ENCODE measurements at regions not wholly inside any gene's neighbourhood (a gene's known extent, or its start where the extent isn't known, plus 50 kb on each side); places are given as distances from the start of the nearest gene placed in this dataset.

DNA sequence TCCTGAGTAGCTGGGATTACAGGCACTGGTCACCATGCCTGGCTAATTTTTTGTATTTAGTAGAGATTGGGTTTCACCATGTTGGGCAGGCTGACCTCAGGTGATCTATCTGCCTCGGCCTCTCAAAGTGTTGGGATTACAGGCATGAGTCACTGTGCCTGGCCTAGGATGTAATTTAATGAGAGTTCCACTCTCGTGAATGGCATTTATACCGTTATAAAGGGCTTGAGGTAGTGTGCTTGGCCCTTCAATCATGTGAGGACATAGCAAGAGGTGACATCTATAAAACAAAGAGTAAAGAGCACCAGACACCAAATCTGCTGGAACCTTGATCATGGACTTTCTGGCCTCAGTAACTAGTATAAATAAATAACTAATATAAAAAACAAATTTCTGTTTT is 93.5 kb upstream of the PPP1R9A start:
- TF ChIP-seq, protein P1, sequence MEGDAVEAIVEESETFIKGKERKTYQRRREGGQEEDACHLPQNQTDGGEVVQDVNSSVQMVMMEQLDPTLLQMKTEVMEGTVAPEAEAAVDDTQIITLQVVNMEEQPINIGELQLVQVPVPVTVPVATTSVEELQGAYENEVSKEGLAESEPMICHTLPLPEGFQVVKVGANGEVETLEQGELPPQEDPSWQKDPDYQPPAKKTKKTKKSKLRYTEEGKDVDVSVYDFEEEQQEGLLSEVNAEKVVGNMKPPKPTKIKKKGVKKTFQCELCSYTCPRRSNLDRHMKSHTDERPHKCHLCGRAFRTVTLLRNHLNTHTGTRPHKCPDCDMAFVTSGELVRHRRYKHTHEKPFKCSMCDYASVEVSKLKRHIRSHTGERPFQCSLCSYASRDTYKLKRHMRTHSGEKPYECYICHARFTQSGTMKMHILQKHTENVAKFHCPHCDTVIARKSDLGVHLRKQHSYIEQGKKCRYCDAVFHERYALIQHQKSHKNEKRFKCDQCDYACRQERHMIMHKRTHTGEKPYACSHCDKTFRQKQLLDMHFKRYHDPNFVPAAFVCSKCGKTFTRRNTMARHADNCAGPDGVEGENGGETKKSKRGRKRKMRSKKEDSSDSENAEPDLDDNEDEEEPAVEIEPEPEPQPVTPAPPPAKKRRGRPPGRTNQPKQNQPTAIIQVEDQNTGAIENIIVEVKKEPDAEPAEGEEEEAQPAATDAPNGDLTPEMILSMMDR (IDR thresholded peaks at IDR 0.05) = no peak
- Mint-ChIP-seq H3K36me3 (ENCODE audit: low read depth) (no peaks in the 10 kb centered on the region), H3K4me1 (ENCODE audit: low read depth) (peaks cover under 1% of the 10 kb centered on the region; the same call in 1 of the 2 replicates), H3K9me3 (peaks cover 13% of the 10 kb centered on the region), H3K27me3 (ENCODE audit: insufficient read depth) (peaks cover 1% of the 10 kb centered on the region; the same call in 1 of the 2 replicates), H3K27ac (no peak overlapping the region), H3K4me3 (no peak overlapping the region)
- DNase-seq = no peak

DNA sequence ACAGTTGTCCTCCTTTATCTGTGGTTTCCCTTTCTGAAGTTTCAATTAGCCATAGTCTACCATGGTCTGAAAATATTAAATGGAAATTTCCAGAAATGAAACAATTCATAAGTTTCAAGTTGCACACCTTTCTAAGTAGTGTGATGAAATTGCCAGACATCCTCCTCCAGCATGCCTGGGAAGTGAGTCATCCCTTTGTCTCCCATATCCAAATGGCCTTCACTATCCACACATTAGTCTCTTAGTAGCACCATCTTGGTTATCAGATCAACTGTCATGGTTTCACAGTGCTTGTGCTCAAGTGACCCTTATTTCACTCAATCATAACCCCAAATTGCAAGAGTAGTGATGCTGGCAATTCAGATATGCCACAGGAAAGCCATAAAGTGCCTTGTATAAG is 83.4 kb upstream of the PPP1R9A start:
- H3K4me1 Mint-ChIP-seq (ENCODE audit: low read depth) = no peaks in the 10 kb centered on the region

DNA sequence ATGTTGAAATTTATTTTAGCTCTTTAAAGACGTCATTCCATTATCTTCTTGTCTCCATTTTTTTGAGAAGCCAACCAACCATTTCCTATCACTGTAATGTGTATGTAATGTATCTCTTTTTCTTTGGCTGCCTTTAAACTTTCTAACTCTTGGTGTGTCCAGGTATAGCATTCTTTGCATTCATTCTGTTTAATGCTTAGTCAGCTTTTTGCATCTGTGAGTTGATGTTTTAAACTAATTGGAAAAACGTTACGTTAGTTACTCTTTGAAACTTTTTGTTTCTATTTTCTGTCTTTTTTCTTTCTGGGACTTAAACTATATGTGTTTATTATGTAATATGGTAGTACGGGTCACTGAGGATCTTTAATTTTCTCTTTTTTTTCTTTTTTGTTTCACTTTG is 77.4 kb upstream of the PPP1R9A start:
- Mint-ChIP-seq H3K4me3 (no peak overlapping the region), H3K27ac (no peak overlapping the region), H3K36me3 (ENCODE audit: low read depth) (no peaks in the 10 kb centered on the region), H3K4me1 (ENCODE audit: low read depth) (no peaks in the 10 kb centered on the region), H3K27me3 (ENCODE audit: insufficient read depth) (no peaks in the 10 kb centered on the region), H3K9me3 (no peaks in the 10 kb centered on the region; the same call in 1 of the 2 replicates)
- TF ChIP-seq, protein P1 (IDR thresholded peaks at IDR 0.05) = no peak
- no peak for DNase-seq

More for the DNA sequence above, 83.4 kb upstream of the PPP1R9A start:
- Mint-ChIP-seq H3K9me3 (peaks cover 3% of the 10 kb centered on the region), H3K27ac (no peak overlapping the region), H3K36me3 (ENCODE audit: low read depth) (no peaks in the 10 kb centered on the region), H3K27me3 (ENCODE audit: insufficient read depth) (no peaks in the 10 kb centered on the region), H3K4me3 (no peak overlapping the region)
- DNase-seq = no peak
- TF ChIP-seq, protein P1 (IDR thresholded peaks at IDR 0.05) = no peak

DNA sequence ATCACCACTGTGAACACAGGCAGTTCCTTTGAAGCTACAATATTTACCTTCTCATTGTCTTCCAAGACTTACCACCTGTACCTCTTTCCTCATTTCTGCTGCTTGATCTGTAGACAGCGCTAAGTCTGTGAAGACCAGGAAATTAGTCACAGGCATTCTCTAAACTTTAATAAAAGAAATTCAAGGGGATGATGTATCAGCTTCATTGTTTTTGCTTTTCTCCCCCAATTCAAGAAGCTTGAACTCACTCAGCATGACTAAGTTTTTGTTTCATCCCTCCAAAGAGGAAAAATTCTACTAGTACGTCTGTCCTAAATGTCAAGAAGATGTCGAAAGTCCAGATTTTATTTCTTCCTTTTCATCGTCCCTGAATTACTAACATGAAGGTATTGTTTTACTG is 75.3 kb upstream of the PPP1R9A start:
- Mint-ChIP-seq H3K4me3 (no peak overlapping the region), H3K27me3 (ENCODE audit: insufficient read depth) (no peaks in the 10 kb centered on the region), H3K9me3 (peaks cover 4% of the 10 kb centered on the region; the same call in 1 of the 2 replicates), H3K36me3 (ENCODE audit: low read depth) (no peaks in the 10 kb centered on the region), H3K4me1 (ENCODE audit: low read depth) (no peaks in the 10 kb centered on the region), H3K27ac (no peak overlapping the region)
- no peak for DNase-seq
- TF ChIP-seq, protein P1 (IDR thresholded peaks at IDR 0.05) = no peak

DNA sequence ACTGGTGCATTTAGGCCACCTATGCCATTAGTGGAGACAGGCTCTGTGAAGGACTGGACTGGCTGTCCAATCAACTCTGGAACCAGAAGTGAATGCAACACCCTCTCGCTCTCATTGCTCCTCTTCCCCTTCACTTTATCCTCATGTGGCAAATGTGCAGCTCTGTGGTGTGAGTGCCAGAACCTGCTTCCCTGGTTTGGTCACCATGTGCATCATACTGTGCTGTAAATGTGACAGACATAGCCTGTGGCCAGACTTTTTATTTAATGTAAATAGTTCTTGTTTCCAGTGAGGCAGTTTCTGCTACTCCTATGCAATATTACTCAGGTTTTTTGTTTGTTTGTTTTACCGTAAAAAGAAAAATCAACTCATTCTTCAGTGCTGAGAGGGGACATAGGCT is 73.0 kb upstream of the PPP1R9A start:
- no peaks in the 10 kb centered on the region for H3K36me3 Mint-ChIP-seq (ENCODE audit: low read depth)
- peaks cover 22% of the 10 kb centered on the region for H3K9me3 Mint-ChIP-seq
- no peaks in the 10 kb centered on the region for H3K27me3 Mint-ChIP-seq (ENCODE audit: insufficient read depth)
- H3K27ac Mint-ChIP-seq = no peak overlapping the region
- TF ChIP-seq, protein P1 (IDR thresholded peaks at IDR 0.05) = no peak
- H3K4me3 Mint-ChIP-seq = no peak overlapping the region
- no peaks in the 10 kb centered on the region for H3K4me1 Mint-ChIP-seq (ENCODE audit: low read depth)
- DNase-seq = no peak

DNA sequence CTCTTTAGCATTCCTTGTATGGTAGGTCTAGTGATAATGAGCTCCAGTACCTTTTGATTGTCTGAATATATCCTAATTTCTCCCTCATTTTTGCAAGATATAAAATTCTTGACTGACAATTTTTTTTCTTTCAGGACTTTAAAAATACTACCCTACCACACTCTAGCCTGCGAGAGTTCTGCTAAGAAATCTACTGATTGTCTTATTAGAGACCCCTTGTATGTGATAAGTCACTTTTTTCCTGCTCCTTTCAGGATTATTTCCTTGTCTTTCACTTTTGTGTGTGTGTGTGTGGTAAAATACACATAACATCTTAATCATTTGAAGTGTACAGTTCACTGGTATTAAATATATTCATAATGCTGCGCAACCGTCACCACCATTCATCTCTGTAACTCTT is 68.7 kb upstream of the PPP1R9A start:
- Mint-ChIP-seq H3K4me3 (no peak overlapping the region), H3K9me3 (peaks cover 29% of the 10 kb centered on the region), H3K27me3 (ENCODE audit: insufficient read depth) (no peaks in the 10 kb centered on the region), H3K27ac (no peak overlapping the region), H3K36me3 (ENCODE audit: low read depth) (peaks cover 4% of the 10 kb centered on the region; the same call in 1 of the 2 replicates), H3K4me1 (ENCODE audit: low read depth) (no peaks in the 10 kb centered on the region)
- TF ChIP-seq, protein P1 (IDR thresholded peaks at IDR 0.05) = no peak
- no peak for DNase-seq
